NT2/D1 (cell line): ENCODE measurements at regions not wholly inside any gene's neighbourhood (a gene's known extent, or its start where the extent isn't known, plus 50 kb on each side); places are given as distances from the start of the nearest gene placed in this dataset.

Experiments
- YY1 ChIP-seq: IDR thresholded peaks from 2 replicates; pipeline ENCODE4 v1.6.1; 2011; ENCODE audit not compliant: insufficient read length, insufficient read depth
- ZNF274 ChIP-seq: IDR thresholded peaks from 2 replicates; pipeline ENCODE4 v1.6.1; 2011; ENCODE audit warnings: mild to moderate bottlenecking, low read depth, low read length

DNA sequence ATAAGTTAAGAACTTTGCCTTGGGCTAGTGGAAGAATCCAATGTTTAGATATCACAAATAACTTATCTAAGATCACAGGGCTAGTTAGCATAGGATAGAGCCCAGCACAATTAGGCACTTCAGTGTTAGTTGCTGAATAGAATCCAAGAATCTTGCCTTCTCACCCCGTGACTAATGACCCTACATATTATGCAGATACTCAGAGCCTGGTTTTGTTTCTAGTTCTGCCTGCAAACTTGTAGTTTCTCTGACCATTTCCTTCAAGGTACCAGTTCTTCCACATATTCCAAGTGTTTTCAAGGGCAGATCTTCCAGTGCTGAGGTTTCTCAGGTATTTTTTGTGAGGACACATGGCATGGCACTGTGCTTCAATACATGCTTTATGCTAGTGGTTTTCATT lies 239.3 kb downstream of the KCNK2 start:
- TF ChIP-seq ZNF274: no peak
- TF ChIP-seq YY1: no peak
